Smooth muscle cell (in vitro differentiated cells): ENCODE measurements at regions not wholly inside any gene's neighbourhood (a gene's known extent, or its start where the extent isn't known, plus 50 kb on each side); places are given as distances from the start of the nearest gene placed in this dataset.

Experiments used
- DNase-seq: peaks from one replicate; lab custom pipeline; 2025; ENCODE audit not compliant: unreplicated experiment; lab: John Stamatoyannopoulos, UW
- H2AFZ ChIP-seq: fragments of 200-600 bp; sonication (generic); 2 replicates; pipeline ENCODE4 v1.6.0; 2016; ENCODE audit warnings: antibody characterized with exemption, low read depth, mild to moderate bottlenecking
- H3F3A ChIP-seq: fragments of 200-600 bp; sonication (generic); 2 replicates; pipeline ENCODE4 v1.6.0; 2017; ENCODE audit warnings: antibody characterized with exemption, low read depth
- H3K27ac ChIP-seq: fragments of 200-600 bp; sonication (generic); 2 replicates; pipeline ENCODE4 v1.5.1; 2016; ENCODE audit warnings: low read depth, mild to moderate bottlenecking
- H3K27me3 ChIP-seq: fragments of 200-600 bp; sonication (generic); 2 replicates; pipeline ENCODE4 v1.6.1; 2016; ENCODE audit warnings: low read depth, mild to moderate bottlenecking
- H3K36me3 ChIP-seq: fragments of 200-600 bp; sonication (generic); 2 replicates; pipeline ENCODE4 v1.5.1; 2016; ENCODE audit warnings: low read depth
- H3K4me1 ChIP-seq: fragments of 200-600 bp; sonication (generic); 2 replicates; pipeline ENCODE4 v1.5.1; 2016; ENCODE audit warnings: low read depth
- H3K4me2 ChIP-seq: fragments of 200-600 bp; sonication (generic); 2 replicates; pipeline ENCODE4 v1.6.0; 2016; ENCODE audit warnings: mild to moderate bottlenecking
- H3K4me3 ChIP-seq: fragments of 200-600 bp; sonication (generic); 2 replicates; pipeline ENCODE4 v1.5.1; 2016; ENCODE audit warnings: mild to moderate bottlenecking
- H3K79me2 ChIP-seq: fragments of 200-600 bp; sonication (generic); 2 replicates; pipeline ENCODE4 v1.6.0; 2016; ENCODE audit warnings: low read depth, mild to moderate bottlenecking
- H3K9ac ChIP-seq: fragments of 200-600 bp; sonication (generic); 2 replicates; pipeline ENCODE4 v1.6.0; 2016; ENCODE audit warnings: low read depth
- H3K9me3 ChIP-seq: fragments of 200-600 bp; sonication (generic); replicated peaks from 2 replicates; pipeline ENCODE4 v1.5.1; 2016; ENCODE audit warnings: low read depth
- H4K20me1 ChIP-seq: fragments of 200-600 bp; sonication (generic); 2 replicates; pipeline ENCODE4 v1.6.0; 2016; ENCODE audit warnings: low read depth
- CTCF ChIP-seq: fragments of 200-600 bp; sonication (generic); IDR thresholded peaks from 2 replicates; pipeline ENCODE4 v1.5.1; 2017; ENCODE audit warnings: borderline replicate concordance, mild to moderate bottlenecking, antibody characterized with exemption; ENCODE audit not compliant: insufficient read depth, poor library complexity, severe bottlenecking
- WGBS: methylation state at CpG from one replicate; pipeline ENCODE4 v1.1.7; 2016; ENCODE audit warnings: low lambda C conversion rate; 5-methylcytosine and 5-hydroxymethylcytosine counted together

GRCh38 chr1:95547005-95547404, 313.0 kb downstream of the RWDD3 start:
- H3F3A ChIP-seq: no peaks in the 10 kb centered on the region
- H2AFZ ChIP-seq: no peak overlapping the region
- no peaks in the 10 kb centered on the region for H4K20me1 ChIP-seq
- H3K4me3 ChIP-seq: no peak overlapping the region
- H3K4me2 ChIP-seq: no peak overlapping the region
- H3K27ac ChIP-seq: peak overlapping the region; percentile 48
- DNase-seq: no peak
- H3K36me3 ChIP-seq: no peaks in the 10 kb centered on the region
- no peak overlapping the region for H3K9ac ChIP-seq
- WGBS: 52% methylated on average over 2 of the region's 2 CpGs
- H3K9me3 ChIP-seq: no peaks in the 10 kb centered on the region
- H3K4me1 ChIP-seq: no peaks in the 10 kb centered on the region
- no peak for TF ChIP-seq CTCF
- no peaks in the 10 kb centered on the region for H3K27me3 ChIP-seq
- no peaks in the 10 kb centered on the region for H3K79me2 ChIP-seq

- Histone ChIP-seq H3K27me3 (no peaks in the 10 kb centered on the region), H4K20me1 (no peaks in the 10 kb centered on the region), H3K4me3 (no peak overlapping the region), H3F3A (no peaks in the 10 kb centered on the region), H3K27ac (no peak overlapping the region), H2AFZ (no peak overlapping the region), H3K36me3 (no peaks in the 10 kb centered on the region), H3K9ac (no peak overlapping the region), H3K9me3 (no peaks in the 10 kb centered on the region), H3K4me2 (no peak overlapping the region), H3K4me1 (no peaks in the 10 kb centered on the region), H3K79me2 (no peaks in the 10 kb centered on the region)
- DNase-seq: no peak
- TF ChIP-seq CTCF: no peak
- 59% methylated on average over 1 of the region's 1 CpG for WGBS
These were observed 314.2 kb downstream of the RWDD3 start for GRCh38 chr1:95548211-95548610.

GRCh38 chr1:95551201-95551600, 317.2 kb downstream of the RWDD3 start:
- Histone ChIP-seq H3K36me3 (peaks cover 3% of the 10 kb centered on the region), H3F3A (no peaks in the 10 kb centered on the region), H3K27me3 (no peaks in the 10 kb centered on the region), H3K9me3 (no peaks in the 10 kb centered on the region), H2AFZ (no peak overlapping the region), H3K4me3 (no peak overlapping the region), H3K27ac (no peak overlapping the region), H3K4me2 (no peak overlapping the region), H4K20me1 (no peaks in the 10 kb centered on the region), H3K9ac (no peak overlapping the region), H3K79me2 (no peaks in the 10 kb centered on the region), H3K4me1 (no peaks in the 10 kb centered on the region)
- TF ChIP-seq CTCF: no peak
- no peak for DNase-seq

- no peaks in the 10 kb centered on the region for H4K20me1 ChIP-seq
These were observed 319.6 kb downstream of the RWDD3 start for GRCh38 chr1:95553595-95553994.

More at GRCh38 chr1:95553595-95553994, 319.6 kb downstream of the RWDD3 start:
- WGBS: 94% methylated on average over 5 of the region's 5 CpGs
- no peak overlapping the region for H3K4me2 ChIP-seq
- H3K4me3 ChIP-seq: no peak overlapping the region
- TF ChIP-seq CTCF: no peak
- H3F3A ChIP-seq: no peaks in the 10 kb centered on the region
- H3K27me3 ChIP-seq: no peaks in the 10 kb centered on the region
- H3K9ac ChIP-seq: no peak overlapping the region
- no peaks in the 10 kb centered on the region for H3K79me2 ChIP-seq
- peaks cover 3% of the 10 kb centered on the region for H3K36me3 ChIP-seq
- no peak overlapping the region for H2AFZ ChIP-seq
- H3K9me3 ChIP-seq: no peaks in the 10 kb centered on the region
- no peaks in the 10 kb centered on the region for H3K4me1 ChIP-seq
- no peak for DNase-seq
- H3K27ac ChIP-seq: no peak overlapping the region
